ENCODE measurements at regions not wholly inside any gene's neighbourhood (a gene's known extent, or its start where the extent isn't known, plus 50 kb on each side); places are given as distances from the start of the nearest gene placed in this dataset.

GRCh38 chr6:105925706-105926105 lies 160.4 kb upstream of the PRDM1 start:
- intact Hi-C loops (cut with DNase I; ENCODE audit: low total_unique reads) (no loop called here), in situ Hi-C loops (cut with MboI; ENCODE audit: low pct_ligation_motif_present in 1 of 4, low pct_unique_long_range_greater_than_20kb in 1 of 4, low sequenced_read_pairs in 3 of 4) (no loop called here)
- DNase-seq: no peak
- Histone ChIP-seq H3K27me3 (no peaks in the 10 kb centered on the region), H3K4me3 (no peak overlapping the region), H3K4me1 (no peaks in the 10 kb centered on the region), H3K9me3 (no peaks in the 10 kb centered on the region), H3K27ac (no peak overlapping the region), H3K36me3 (no peaks in the 10 kb centered on the region)
- TF ChIP-seq EP300 (IDR thresholded peaks at IDR 0.05; ENCODE audit: low read depth): no peak
- TF ChIP-seq CTCF (IDR thresholded peaks at IDR 0.05): no peak
- no peak for TF ChIP-seq POLR2AphosphoS5 (IDR thresholded peaks at IDR 0.05)
- no peak for TF ChIP-seq POLR2A (IDR thresholded peaks at IDR 0.05)
- 97 to 100% methylated on average over 1 to 3 of the region's 3 CpGs for WGBS, 2 donors (ENCODE audit: low coverage in 1 of 2)

GRCh38 chr6:105921781-105922180 lies 164.4 kb upstream of the PRDM1 start:
- no peaks in the 10 kb centered on the region for H3K36me3 ChIP-seq
- H3K4me1 ChIP-seq: peaks cover 0 to 4% (median 0%) of the 10 kb centered on the region in 4 donors
- intact Hi-C loops (cut with DNase I; ENCODE audit: low total_unique reads) (no loop called here), in situ Hi-C loops (cut with MboI; ENCODE audit: low pct_ligation_motif_present in 1 of 4, low pct_unique_long_range_greater_than_20kb in 1 of 4, low sequenced_read_pairs in 3 of 4) (no loop called here)
- 62 to 71% methylated on average over 3 of the region's 3 CpGs for WGBS, 2 donors (ENCODE audit: low coverage in 1 of 2)
- H3K27me3 ChIP-seq: no peaks in the 10 kb centered on the region
- no peak for DNase-seq
- H3K9me3 ChIP-seq: no peaks in the 10 kb centered on the region
- H3K27ac ChIP-seq: no peak overlapping the region
- no peak for TF ChIP-seq CTCF (IDR thresholded peaks at IDR 0.05)
- TF ChIP-seq POLR2AphosphoS5 (IDR thresholded peaks at IDR 0.05): no peak
- no peak for TF ChIP-seq POLR2A (IDR thresholded peaks at IDR 0.05)
- no peak for TF ChIP-seq EP300 (IDR thresholded peaks at IDR 0.05; ENCODE audit: low read depth)
- no peak overlapping the region for H3K4me3 ChIP-seq

GRCh38 chr6:105920071-105920470 lies 166.1 kb upstream of the PRDM1 start:
- H3K9me3 ChIP-seq: no peaks in the 10 kb centered on the region
- peaks cover 0 to 4% (median 0%) of the 10 kb centered on the region in 4 donors for H3K4me1 ChIP-seq
- intact Hi-C loops (cut with DNase I; ENCODE audit: low total_unique reads): no loop called here
- no peak overlapping the region for H3K4me3 ChIP-seq
- TF ChIP-seq EP300 (IDR thresholded peaks at IDR 0.05; ENCODE audit: low read depth): no peak
- TF ChIP-seq POLR2AphosphoS5 (IDR thresholded peaks at IDR 0.05): no peak
- TF ChIP-seq POLR2A (IDR thresholded peaks at IDR 0.05): no peak
- TF ChIP-seq CTCF (IDR thresholded peaks at IDR 0.05): no peak
- DNase-seq: no peak
- no peak overlapping the region for H3K27ac ChIP-seq
- no peaks in the 10 kb centered on the region for H3K27me3 ChIP-seq
- WGBS, 2 donors (ENCODE audit: low coverage in 1 of 2): 69 to 75% methylated on average over 2 of the region's 2 CpGs
- H3K36me3 ChIP-seq: no peaks in the 10 kb centered on the region
- in situ Hi-C loops (cut with MboI; ENCODE audit: low pct_ligation_motif_present in 1 of 4, low pct_unique_long_range_greater_than_20kb in 1 of 4, low sequenced_read_pairs in 3 of 4): no loop called here

GRCh38 chr6:105917038-105917695 lies 169.0 kb upstream of the PRDM1 start:
- Histone ChIP-seq H3K4me3 (no peak overlapping the region), H3K4me1 (peaks cover 0 to 4% (median 0%) of the 10 kb centered on the region in 4 donors), H3K27me3 (no peaks in the 10 kb centered on the region), H3K36me3 (no peaks in the 10 kb centered on the region), H3K9me3 (no peaks in the 10 kb centered on the region), H3K27ac (peak overlapping the region in 2 of 4 donors; percentile 29 to 35)
- 75 to 90% methylated on average over 2 of the region's 2 CpGs for WGBS, 2 donors (ENCODE audit: low coverage in 1 of 2)
- DNase-seq: no peak
- intact Hi-C loops (cut with DNase I; ENCODE audit: low total_unique reads) (no loop called here), in situ Hi-C loops (cut with MboI; ENCODE audit: low pct_ligation_motif_present in 1 of 4, low pct_unique_long_range_greater_than_20kb in 1 of 4, low sequenced_read_pairs in 3 of 4) (no loop called here)
- TF ChIP-seq EP300 (IDR thresholded peaks at IDR 0.05; ENCODE audit: low read depth): no peak
- TF ChIP-seq CTCF (IDR thresholded peaks at IDR 0.05): no peak
- TF ChIP-seq POLR2A (IDR thresholded peaks at IDR 0.05): no peak
- TF ChIP-seq POLR2AphosphoS5 (IDR thresholded peaks at IDR 0.05): no peak

All from transverse colon (tissue), 4 donors.